Superior temporal gyrus (tissue), 1 donor: ENCODE measurements at regions not wholly inside any gene's neighbourhood (a gene's known extent, or its start where the extent isn't known, plus 50 kb on each side); places are given as distances from the start of the nearest gene placed in this dataset.

Experiments used
- DNase-seq: peaks from one replicate; pipeline ENCODE4 v3.0.0-alpha.2; 2016; ENCODE audit errors: extremely low spot score

- no peak for DNase-seq
Measured at GRCh38 chr2:106941372-106941993, 55.5 kb upstream of the ST6GAL2 start.

GRCh38 chr2:106943468-106944200, 57.7 kb upstream of the ST6GAL2 start:
- DNase-seq, result no peak

GRCh38 chr2:106944215-106944614, 58.2 kb upstream of the ST6GAL2 start:
- no peak for DNase-seq

- no peak for DNase-seq
Measured at GRCh38 chr2:106948540-106948939, 62.6 kb upstream of the ST6GAL2 start.

- no peak for DNase-seq
Measured at GRCh38 chr2:106953236-106953635, 67.3 kb upstream of the ST6GAL2 start.

- no peak for DNase-seq
Measured at GRCh38 chr2:106953779-106954178, 67.8 kb upstream of the ST6GAL2 start.

GRCh38 chr2:106954304-106954703, 68.3 kb upstream of the ST6GAL2 start:
- no peak for DNase-seq

- peak; percentile 52 for DNase-seq
Measured at GRCh38 chr2:106956416-106956815, 70.4 kb upstream of the ST6GAL2 start.

- no peak for DNase-seq
Measured at GRCh38 chr2:106956879-106957278, 70.9 kb upstream of the ST6GAL2 start.

- no peak for DNase-seq
Measured at GRCh38 chr2:106959975-106960682, 74.2 kb upstream of the ST6GAL2 start.

GRCh38 chr2:106960683-106961161, 74.8 kb upstream of the ST6GAL2 start:
- DNase-seq, result no peak

GRCh38 chr2:106961328-106961727, 75.4 kb upstream of the ST6GAL2 start:
- DNase-seq, result no peak

GRCh38 chr2:106963156-106963555, 77.2 kb upstream of the ST6GAL2 start:
- DNase-seq, result no peak

GRCh38 chr2:106963893-106964292, 77.9 kb upstream of the ST6GAL2 start:
- no peak for DNase-seq

- DNase-seq, result no peak
Measured at GRCh38 chr2:106965611-106966010, 79.6 kb upstream of the ST6GAL2 start.

- DNase-seq, result no peak
Measured at GRCh38 chr2:106969777-106970176, 83.8 kb upstream of the ST6GAL2 start.

GRCh38 chr2:106970471-106971261, 84.7 kb upstream of the ST6GAL2 start:
- DNase-seq, result no peak

GRCh38 chr2:106972782-106973181, 86.8 kb upstream of the ST6GAL2 start:
- no peak for DNase-seq

- DNase-seq, result no peak
Measured at GRCh38 chr2:106974891-106975290, 88.9 kb upstream of the ST6GAL2 start.

- no peak for DNase-seq
Measured at GRCh38 chr2:106975641-106976040, 89.7 kb upstream of the ST6GAL2 start.

GRCh38 chr2:106976548-106976947, 90.6 kb upstream of the ST6GAL2 start:
- no peak for DNase-seq

GRCh38 chr2:106977717-106978116, 91.8 kb upstream of the ST6GAL2 start:
- no peak for DNase-seq
